ENCODE measurements at regions not wholly inside any gene's neighbourhood (a gene's known extent, or its start where the extent isn't known, plus 50 kb on each side); places are given as distances from the start of the nearest gene placed in this dataset.

DNA sequence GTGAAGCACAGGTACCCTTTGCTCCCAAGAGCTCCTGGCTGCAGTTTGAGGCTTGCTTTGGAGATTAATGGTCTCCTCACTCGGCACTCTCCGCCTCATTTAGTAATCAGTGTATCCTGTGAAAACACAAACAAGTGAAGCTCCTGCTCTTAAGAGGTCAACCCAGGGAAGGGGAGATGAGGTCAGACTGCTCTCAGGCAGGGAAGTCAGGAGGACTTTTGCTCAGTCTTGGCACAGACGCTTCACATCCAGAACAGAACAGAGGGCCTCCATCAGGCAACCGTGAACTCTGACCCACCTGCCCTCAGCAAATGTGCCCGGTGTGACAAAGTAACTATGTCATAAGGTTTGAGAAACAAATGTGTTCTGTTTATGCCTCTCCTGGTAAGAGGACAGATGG lies 428.8 kb upstream of the JARID2 start:
- TF ChIP-seq, protein P1, sequence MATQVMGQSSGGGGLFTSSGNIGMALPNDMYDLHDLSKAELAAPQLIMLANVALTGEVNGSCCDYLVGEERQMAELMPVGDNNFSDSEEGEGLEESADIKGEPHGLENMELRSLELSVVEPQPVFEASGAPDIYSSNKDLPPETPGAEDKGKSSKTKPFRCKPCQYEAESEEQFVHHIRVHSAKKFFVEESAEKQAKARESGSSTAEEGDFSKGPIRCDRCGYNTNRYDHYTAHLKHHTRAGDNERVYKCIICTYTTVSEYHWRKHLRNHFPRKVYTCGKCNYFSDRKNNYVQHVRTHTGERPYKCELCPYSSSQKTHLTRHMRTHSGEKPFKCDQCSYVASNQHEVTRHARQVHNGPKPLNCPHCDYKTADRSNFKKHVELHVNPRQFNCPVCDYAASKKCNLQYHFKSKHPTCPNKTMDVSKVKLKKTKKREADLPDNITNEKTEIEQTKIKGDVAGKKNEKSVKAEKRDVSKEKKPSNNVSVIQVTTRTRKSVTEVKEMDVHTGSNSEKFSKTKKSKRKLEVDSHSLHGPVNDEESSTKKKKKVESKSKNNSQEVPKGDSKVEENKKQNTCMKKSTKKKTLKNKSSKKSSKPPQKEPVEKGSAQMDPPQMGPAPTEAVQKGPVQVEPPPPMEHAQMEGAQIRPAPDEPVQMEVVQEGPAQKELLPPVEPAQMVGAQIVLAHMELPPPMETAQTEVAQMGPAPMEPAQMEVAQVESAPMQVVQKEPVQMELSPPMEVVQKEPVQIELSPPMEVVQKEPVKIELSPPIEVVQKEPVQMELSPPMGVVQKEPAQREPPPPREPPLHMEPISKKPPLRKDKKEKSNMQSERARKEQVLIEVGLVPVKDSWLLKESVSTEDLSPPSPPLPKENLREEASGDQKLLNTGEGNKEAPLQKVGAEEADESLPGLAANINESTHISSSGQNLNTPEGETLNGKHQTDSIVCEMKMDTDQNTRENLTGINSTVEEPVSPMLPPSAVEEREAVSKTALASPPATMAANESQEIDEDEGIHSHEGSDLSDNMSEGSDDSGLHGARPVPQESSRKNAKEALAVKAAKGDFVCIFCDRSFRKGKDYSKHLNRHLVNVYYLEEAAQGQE (IDR thresholded peaks at IDR 0.05; ENCODE audit: low read depth) = no peak
- no peak for TF ChIP-seq ELF1 (IDR thresholded peaks at IDR 0.05; ENCODE audit: borderline replicate concordance, low read depth)
- TF ChIP-seq EZH2 (IDR thresholded peaks at IDR 0.05) = no peak
- TF ChIP-seq, protein P2, sequence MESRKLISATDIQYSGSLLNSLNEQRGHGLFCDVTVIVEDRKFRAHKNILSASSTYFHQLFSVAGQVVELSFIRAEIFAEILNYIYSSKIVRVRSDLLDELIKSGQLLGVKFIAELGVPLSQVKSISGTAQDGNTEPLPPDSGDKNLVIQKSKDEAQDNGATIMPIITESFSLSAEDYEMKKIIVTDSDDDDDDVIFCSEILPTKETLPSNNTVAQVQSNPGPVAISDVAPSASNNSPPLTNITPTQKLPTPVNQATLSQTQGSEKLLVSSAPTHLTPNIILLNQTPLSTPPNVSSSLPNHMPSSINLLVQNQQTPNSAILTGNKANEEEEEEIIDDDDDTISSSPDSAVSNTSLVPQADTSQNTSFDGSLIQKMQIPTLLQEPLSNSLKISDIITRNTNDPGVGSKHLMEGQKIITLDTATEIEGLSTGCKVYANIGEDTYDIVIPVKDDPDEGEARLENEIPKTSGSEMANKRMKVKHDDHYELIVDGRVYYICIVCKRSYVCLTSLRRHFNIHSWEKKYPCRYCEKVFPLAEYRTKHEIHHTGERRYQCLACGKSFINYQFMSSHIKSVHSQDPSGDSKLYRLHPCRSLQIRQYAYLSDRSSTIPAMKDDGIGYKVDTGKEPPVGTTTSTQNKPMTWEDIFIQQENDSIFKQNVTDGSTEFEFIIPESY (IDR thresholded peaks at IDR 0.05; ENCODE audit: extremely low read depth, insufficient replicate concordance, low read length) = no peak
- TF ChIP-seq, protein P3, sequence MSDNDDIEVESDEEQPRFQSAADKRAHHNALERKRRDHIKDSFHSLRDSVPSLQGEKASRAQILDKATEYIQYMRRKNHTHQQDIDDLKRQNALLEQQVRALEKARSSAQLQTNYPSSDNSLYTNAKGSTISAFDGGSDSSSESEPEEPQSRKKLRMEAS (IDR thresholded peaks at IDR 0.05) = no peak
- TF ChIP-seq CEBPB (IDR thresholded peaks at IDR 0.05; ENCODE audit: low read depth) = no peak
- TF ChIP-seq SP1 (IDR thresholded peaks at IDR 0.05; ENCODE audit: low read depth) = no peak
- TF ChIP-seq ZFX (IDR thresholded peaks at IDR 0.05) = no peak
- TF ChIP-seq CBX3 (IDR thresholded peaks at IDR 0.05; ENCODE audit: low read depth) = no peak
- Histone ChIP-seq H3K36me3 (ENCODE audit: control insufficient read depth in 1 of 2, insufficient read depth in 2 of 2, low read length in 2 of 2) (no peaks in the 10 kb centered on the region), H2AFZ (ENCODE audit: low read depth, low read length, poor library complexity, severe bottlenecking) (no peak overlapping the region), H3K4me2 (ENCODE audit: low read length) (no peak overlapping the region), H3K9ac (ENCODE audit: low read length) (no peak overlapping the region), H3K4me3 (replicated peaks in 1 of 2; ENCODE audit: low read depth in 1 of 2, low read length in 2 of 2) (no peak overlapping the region), H3K27ac (ENCODE audit: low read depth, low read length) (no peak overlapping the region), H3K4me1 (ENCODE audit: control insufficient read depth in 1 of 2, insufficient read depth in 2 of 2, low read length in 2 of 2) (peaks cover 0 to 11% of the 10 kb centered on the region in 2 experiments; a peak in 2 of 4 replicates), H3K9me3 (ENCODE audit: control insufficient read depth in 1 of 2, insufficient read depth in 1 of 2, low read depth in 1 of 2, low read length in 2 of 2) (no peaks in the 10 kb centered on the region), H3K79me2 (ENCODE audit: insufficient read depth, low read length) (no peaks in the 10 kb centered on the region), H4K20me1 (ENCODE audit: insufficient read depth) (no peaks in the 10 kb centered on the region), H3K27me3 (ENCODE audit: insufficient read depth, low read length) (no peaks in the 10 kb centered on the region), H3K9me2 (ENCODE audit: insufficient read depth) (no peaks in the 10 kb centered on the region)
- ChIA-PET CTCF (no interaction called here), POLR2A (no interaction called here), RAD21 (ENCODE audit: low non-redundant PET in 1 of 2, low total read pairs in 2 of 2, uncharacterized antibody in 2 of 2, unreplicated experiment in 2 of 2) (no interaction called here)
- ATAC-seq = no peak
- no TSS peak for BruUV-seq (replicated peaks)
- intact Hi-C loops (cut with micrococcal nuclease) = no loop called here
- DNase-seq (ENCODE audit: low read depth, low spot score) = no peak

Measured in HCT116 (cell line).